ENCODE measurements at regions not wholly inside any gene's neighbourhood (a gene's known extent, or its start where the extent isn't known, plus 50 kb on each side); places are given as distances from the start of the nearest gene placed in this dataset.

DNA sequence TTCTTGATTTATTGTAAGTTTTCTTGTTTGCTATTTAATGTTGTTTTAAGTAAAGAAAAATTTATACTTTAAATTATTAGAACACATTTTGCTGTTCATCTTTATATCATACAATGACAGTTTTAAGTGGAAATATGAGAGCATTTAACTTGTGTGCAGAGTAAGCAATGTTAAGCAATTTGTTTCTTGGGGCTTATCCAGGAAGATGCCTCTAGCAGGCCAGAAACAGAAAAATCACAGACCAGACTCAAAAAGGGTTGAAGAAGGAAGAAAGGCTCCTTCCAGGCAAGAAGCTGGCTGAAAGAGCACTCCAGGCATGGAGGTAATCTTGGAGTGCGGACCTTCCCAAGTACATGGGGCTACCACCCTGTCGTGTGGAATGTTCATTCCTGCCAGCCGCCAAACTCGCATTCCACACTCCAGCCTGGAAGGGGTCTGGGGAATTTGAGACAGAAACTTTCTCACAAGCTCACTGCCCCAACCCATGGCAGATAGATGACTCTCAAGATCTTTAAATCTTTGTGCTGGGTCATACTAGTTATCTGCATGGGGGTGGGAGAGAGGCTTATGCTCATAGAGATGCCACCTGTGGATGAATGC is 1521.3 kb upstream of the AGA start:
- Histone ChIP-seq H3K9me2 (replicated peaks; ENCODE audit: insufficient read depth, low read length) (no peaks in the 10 kb centered on the region), H4K20me1 (ENCODE audit: insufficient read depth, low read length) (no peaks in the 10 kb centered on the region), H2AFZ (ENCODE audit: low read length) (no peak overlapping the region), H3K36me3 (replicated peaks; ENCODE audit: insufficient read depth, low read length) (no peaks in the 10 kb centered on the region), H3K4me2 (ENCODE audit: low read depth, low read length) (no peak overlapping the region), H3K4me3 (ENCODE audit: low read length) (no peak overlapping the region), H3K27me3 (replicated peaks; ENCODE audit: insufficient read depth, low read length) (no peaks in the 10 kb centered on the region), H3K27ac (ENCODE audit: low read length) (no peak overlapping the region), H3K9ac (ENCODE audit: low read length) (no peak overlapping the region), H3K79me2 (ENCODE audit: low read length) (no peaks in the 10 kb centered on the region), H3F3A (ENCODE audit: insufficient read depth, low read length) (no peaks in the 10 kb centered on the region), H3K9me3 (replicated peaks; ENCODE audit: insufficient read depth, low read length) (no peaks in the 10 kb centered on the region), H3K4me1 (ENCODE audit: low read length) (no peaks in the 10 kb centered on the region)
- DNase-seq, result no peak
- TF ChIP-seq EZH2phosphoT487 (IDR thresholded peaks at IDR 0.05; ENCODE audit: low read length), result no peak
- TF ChIP-seq, protein P1, sequence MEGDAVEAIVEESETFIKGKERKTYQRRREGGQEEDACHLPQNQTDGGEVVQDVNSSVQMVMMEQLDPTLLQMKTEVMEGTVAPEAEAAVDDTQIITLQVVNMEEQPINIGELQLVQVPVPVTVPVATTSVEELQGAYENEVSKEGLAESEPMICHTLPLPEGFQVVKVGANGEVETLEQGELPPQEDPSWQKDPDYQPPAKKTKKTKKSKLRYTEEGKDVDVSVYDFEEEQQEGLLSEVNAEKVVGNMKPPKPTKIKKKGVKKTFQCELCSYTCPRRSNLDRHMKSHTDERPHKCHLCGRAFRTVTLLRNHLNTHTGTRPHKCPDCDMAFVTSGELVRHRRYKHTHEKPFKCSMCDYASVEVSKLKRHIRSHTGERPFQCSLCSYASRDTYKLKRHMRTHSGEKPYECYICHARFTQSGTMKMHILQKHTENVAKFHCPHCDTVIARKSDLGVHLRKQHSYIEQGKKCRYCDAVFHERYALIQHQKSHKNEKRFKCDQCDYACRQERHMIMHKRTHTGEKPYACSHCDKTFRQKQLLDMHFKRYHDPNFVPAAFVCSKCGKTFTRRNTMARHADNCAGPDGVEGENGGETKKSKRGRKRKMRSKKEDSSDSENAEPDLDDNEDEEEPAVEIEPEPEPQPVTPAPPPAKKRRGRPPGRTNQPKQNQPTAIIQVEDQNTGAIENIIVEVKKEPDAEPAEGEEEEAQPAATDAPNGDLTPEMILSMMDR (IDR thresholded peaks at IDR 0.05; ENCODE audit: low read length), result no peak
- TF ChIP-seq EZH2 (optimal IDR thresholded peaks at IDR 0.05; ENCODE audit: low read depth, low read length), result no peak

DNA sequence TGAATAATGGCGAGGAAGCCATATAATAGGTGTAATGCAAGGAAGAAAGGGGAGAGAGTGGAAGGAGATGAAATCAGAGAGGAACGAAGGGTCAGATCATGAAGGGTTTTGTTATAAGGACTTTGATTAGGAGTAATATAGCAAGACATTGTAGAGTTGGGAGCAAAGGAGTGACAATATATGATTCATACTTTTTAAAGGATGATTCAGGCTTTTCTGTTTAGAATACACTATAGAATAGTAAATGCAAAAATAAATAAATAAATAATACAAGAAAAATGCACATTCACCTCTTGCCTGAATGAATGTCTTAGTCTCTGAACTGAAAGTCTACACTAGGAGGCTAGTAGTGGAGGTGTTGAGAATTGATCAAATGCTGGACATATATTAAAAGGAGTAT is 1524.4 kb upstream of the AGA start:
- Histone ChIP-seq H3K27ac (ENCODE audit: low read length) (no peak overlapping the region), H4K20me1 (ENCODE audit: insufficient read depth, low read length) (no peaks in the 10 kb centered on the region), H3K36me3 (replicated peaks; ENCODE audit: insufficient read depth, low read length) (no peaks in the 10 kb centered on the region), H3K9me3 (replicated peaks; ENCODE audit: insufficient read depth, low read length) (no peaks in the 10 kb centered on the region), H3K79me2 (ENCODE audit: low read length) (no peaks in the 10 kb centered on the region), H3K4me1 (ENCODE audit: low read length) (no peaks in the 10 kb centered on the region), H3K4me2 (ENCODE audit: low read depth, low read length) (no peak overlapping the region), H2AFZ (ENCODE audit: low read length) (no peak overlapping the region), H3K27me3 (replicated peaks; ENCODE audit: insufficient read depth, low read length) (no peaks in the 10 kb centered on the region), H3K9ac (ENCODE audit: low read length) (no peak overlapping the region), H3K4me3 (ENCODE audit: low read length) (no peak overlapping the region), H3K9me2 (replicated peaks; ENCODE audit: insufficient read depth, low read length) (no peaks in the 10 kb centered on the region), H3F3A (ENCODE audit: insufficient read depth, low read length) (no peaks in the 10 kb centered on the region)
- TF ChIP-seq EZH2phosphoT487 (IDR thresholded peaks at IDR 0.05; ENCODE audit: low read length), result no peak
- TF ChIP-seq, protein P1 (IDR thresholded peaks at IDR 0.05; ENCODE audit: low read length), result no peak
- TF ChIP-seq EZH2 (optimal IDR thresholded peaks at IDR 0.05; ENCODE audit: low read depth, low read length), result no peak
- no peak for DNase-seq

DNA sequence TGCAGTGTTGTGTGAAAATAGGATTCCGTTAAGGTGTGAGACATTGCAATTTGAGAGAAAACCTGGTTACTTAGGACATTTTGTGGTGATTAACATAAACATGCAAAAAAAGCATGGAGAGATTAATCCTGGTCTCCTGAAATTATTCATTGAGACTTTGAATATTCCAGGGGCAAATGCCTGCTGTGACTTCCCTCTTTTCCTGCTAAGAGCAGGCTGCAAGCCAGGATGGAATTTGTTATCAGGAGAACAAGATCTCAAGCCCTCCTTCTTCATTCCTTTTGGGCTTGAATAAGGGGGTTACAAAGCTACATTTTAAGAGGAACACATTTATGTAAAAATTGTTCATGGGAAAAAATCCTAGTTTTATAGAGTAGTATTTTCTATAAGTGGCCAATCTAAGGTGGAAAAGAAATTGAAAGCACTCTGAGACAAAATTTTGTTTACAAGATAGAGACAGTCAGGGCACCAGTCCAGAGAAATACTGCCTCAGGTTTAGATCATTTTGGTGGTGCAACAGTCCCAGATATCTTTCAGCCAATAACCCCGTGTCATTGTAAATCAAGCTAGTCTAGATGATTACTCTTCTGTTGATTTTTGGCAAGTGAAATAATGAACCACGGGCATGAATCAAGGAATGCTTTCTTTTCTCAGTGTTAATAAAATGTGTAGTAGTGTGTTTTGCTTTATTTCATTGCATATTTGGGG is 1528.3 kb upstream of the AGA start:
- H4K20me1 ChIP-seq (ENCODE audit: insufficient read depth, low read length), result no peaks in the 10 kb centered on the region
- TF ChIP-seq, protein P1 (IDR thresholded peaks at IDR 0.05; ENCODE audit: low read length), result no peak
- no peak for TF ChIP-seq EZH2phosphoT487 (IDR thresholded peaks at IDR 0.05; ENCODE audit: low read length)
- TF ChIP-seq EZH2 (optimal IDR thresholded peaks at IDR 0.05; ENCODE audit: low read depth, low read length), result no peak
- no peaks in the 10 kb centered on the region for H3K4me1 ChIP-seq (ENCODE audit: low read length)

More for the DNA sequence above, 1528.3 kb upstream of the AGA start:
- Histone ChIP-seq H3K9ac (ENCODE audit: low read length) (no peak overlapping the region), H2AFZ (ENCODE audit: low read length) (no peak overlapping the region), H3K4me2 (ENCODE audit: low read depth, low read length) (no peak overlapping the region), H3K9me2 (replicated peaks; ENCODE audit: insufficient read depth, low read length) (no peaks in the 10 kb centered on the region), H3K79me2 (ENCODE audit: low read length) (no peaks in the 10 kb centered on the region), H3K36me3 (replicated peaks; ENCODE audit: insufficient read depth, low read length) (no peaks in the 10 kb centered on the region), H3F3A (ENCODE audit: insufficient read depth, low read length) (no peaks in the 10 kb centered on the region), H3K9me3 (replicated peaks; ENCODE audit: insufficient read depth, low read length) (no peaks in the 10 kb centered on the region), H3K27ac (ENCODE audit: low read length) (no peak overlapping the region), H3K4me3 (ENCODE audit: low read length) (no peak overlapping the region), H3K27me3 (replicated peaks; ENCODE audit: insufficient read depth, low read length) (no peaks in the 10 kb centered on the region)
- DNase-seq, result no peak

Measured in MM.1S (cell line).